ENCODE measurements at regions not wholly inside any gene's neighbourhood (a gene's known extent, or its start where the extent isn't known, plus 50 kb on each side); places are given as distances from the start of the nearest gene placed in this dataset.
"Not testable (repeated sequence)": the region's sequence is repeated elsewhere in the genome, so short reads cannot be mapped to it uniquely, and the experiment has no call there.

DNA sequence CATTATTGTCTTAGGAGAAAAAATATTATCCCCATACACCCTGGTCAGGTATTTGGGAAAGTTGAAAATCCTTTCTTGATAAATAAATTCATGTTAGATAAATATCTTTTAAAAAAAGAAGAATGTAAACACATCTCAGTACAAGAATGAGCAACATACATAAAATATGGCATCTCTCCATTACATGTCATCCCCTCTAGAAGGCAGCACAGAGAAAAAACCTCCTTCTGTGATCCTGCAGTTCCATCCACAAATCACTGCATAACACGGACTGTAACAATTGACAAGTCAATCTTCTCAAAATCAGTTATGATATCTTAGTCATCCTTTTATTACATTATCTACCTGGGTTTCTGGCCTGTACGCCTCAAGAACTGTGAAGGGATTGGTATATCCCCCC lies 683.9 kb upstream of the KLHL1 start:
- no peaks in the 10 kb centered on the region for H3K36me3 ChIP-seq (replicated peaks; ENCODE audit: control insufficient read depth, insufficient read depth, low read length)
- DNase-seq = no peak
- no peak overlapping the region for H3K4me3 ChIP-seq (ENCODE audit: insufficient read depth, low read depth, low read length)
- H3K27me3 ChIP-seq (ENCODE audit: control insufficient read depth, insufficient read depth, low read length) = no peaks in the 10 kb centered on the region

DNA sequence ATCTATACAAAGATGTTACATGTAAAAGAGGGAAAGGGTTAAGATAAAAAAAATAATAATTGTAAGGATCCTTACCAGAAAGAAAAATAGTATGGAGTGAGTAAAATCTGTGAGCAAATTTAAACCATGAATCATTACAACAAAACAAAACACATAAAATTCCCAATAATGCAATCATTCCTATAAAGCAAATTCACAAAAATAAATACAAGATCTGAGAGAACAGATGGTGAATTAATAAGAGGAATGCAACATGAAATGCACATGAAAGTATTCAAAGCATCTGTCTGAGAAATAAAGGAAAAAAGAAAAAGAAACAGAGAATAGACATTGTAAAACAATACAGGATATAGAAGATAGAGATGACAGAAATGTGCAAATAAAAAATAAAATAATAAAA lies 681.5 kb upstream of the KLHL1 start:
- Histone ChIP-seq H3K27me3 (ENCODE audit: control insufficient read depth, insufficient read depth, low read length) (no peaks in the 10 kb centered on the region), H3K36me3 (replicated peaks; ENCODE audit: control insufficient read depth, insufficient read depth, low read length) (no peaks in the 10 kb centered on the region), H3K4me3 (ENCODE audit: insufficient read depth, low read depth, low read length) (no peak overlapping the region)
- DNase-seq = no peak

DNA sequence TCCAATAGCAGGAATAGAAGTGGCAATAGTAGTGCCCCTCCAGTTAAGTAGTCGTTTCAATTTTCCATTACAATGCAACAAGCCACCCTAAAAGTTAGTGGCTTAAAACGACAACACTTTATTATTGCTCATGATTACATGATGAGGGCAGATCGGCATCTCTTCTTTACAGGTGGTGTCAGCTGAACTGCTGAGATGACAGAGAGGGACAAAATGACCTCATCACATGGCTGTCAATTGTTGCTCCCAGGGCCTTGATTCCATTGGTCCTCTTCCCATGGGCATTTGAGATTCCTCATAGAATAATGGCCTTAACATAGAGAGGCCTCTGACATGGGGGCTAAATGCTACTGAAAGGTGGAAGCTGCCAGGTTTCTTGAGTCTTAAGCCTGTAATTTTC lies 679.8 kb upstream of the KLHL1 start:
- no peak for DNase-seq
- Histone ChIP-seq H3K27me3 (ENCODE audit: control insufficient read depth, insufficient read depth, low read length) (no peaks in the 10 kb centered on the region), H3K4me3 (ENCODE audit: insufficient read depth, low read depth, low read length) (no peak overlapping the region), H3K36me3 (replicated peaks; ENCODE audit: control insufficient read depth, insufficient read depth, low read length) (no peaks in the 10 kb centered on the region)

GRCh38 chr13:70784207-70784989 lies 676.1 kb upstream of the KLHL1 start:
- DNase-seq = no peak
- H3K36me3 ChIP-seq (replicated peaks; ENCODE audit: control insufficient read depth, insufficient read depth, low read length) = no peaks in the 10 kb centered on the region
- H3K4me3 ChIP-seq (ENCODE audit: insufficient read depth, low read depth, low read length) = no peak overlapping the region
- no peaks in the 10 kb centered on the region for H3K27me3 ChIP-seq (ENCODE audit: control insufficient read depth, insufficient read depth, low read length)

GRCh38 chr13:70769817-70770216 lies 661.6 kb upstream of the KLHL1 start:
- H3K36me3 ChIP-seq (replicated peaks; ENCODE audit: control insufficient read depth, insufficient read depth, low read length) = no peaks in the 10 kb centered on the region

DNA sequence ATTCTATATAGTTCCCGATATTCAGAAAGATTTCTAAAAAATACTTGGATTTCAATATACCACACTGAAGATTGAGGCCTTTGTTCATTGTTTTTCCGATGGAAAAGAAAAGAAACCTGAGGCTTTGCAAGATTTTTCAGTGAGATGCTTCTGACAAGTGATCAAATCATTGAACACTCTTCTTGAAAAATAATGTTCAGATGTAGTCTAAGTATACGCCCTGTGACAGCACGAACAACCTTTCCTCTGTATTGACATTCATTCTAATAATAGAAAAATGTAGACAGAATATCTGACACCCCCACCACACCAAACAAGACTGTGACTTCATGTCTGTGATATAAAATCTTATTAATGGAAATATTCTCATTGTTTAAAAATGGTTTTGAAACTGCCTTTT lies 650.7 kb upstream of the KLHL1 start:
- no peak for DNase-seq
- Histone ChIP-seq H3K27me3 (ENCODE audit: control insufficient read depth, insufficient read depth, low read length) (no peaks in the 10 kb centered on the region), H3K36me3 (replicated peaks; ENCODE audit: control insufficient read depth, insufficient read depth, low read length) (no peaks in the 10 kb centered on the region), H3K4me3 (ENCODE audit: insufficient read depth, low read depth, low read length) (no peak overlapping the region)

More at GRCh38 chr13:70769817-70770216, 661.6 kb upstream of the KLHL1 start:
- H3K4me3 ChIP-seq (ENCODE audit: insufficient read depth, low read depth, low read length) = no peak overlapping the region
- no peaks in the 10 kb centered on the region for H3K27me3 ChIP-seq (ENCODE audit: control insufficient read depth, insufficient read depth, low read length)
- no peak for DNase-seq

GRCh38 chr13:70756088-70756487 lies 647.8 kb upstream of the KLHL1 start:
- no peak for DNase-seq
- Histone ChIP-seq H3K36me3 (replicated peaks; ENCODE audit: control insufficient read depth, insufficient read depth, low read length) (no peaks in the 10 kb centered on the region), H3K27me3 (ENCODE audit: control insufficient read depth, insufficient read depth, low read length) (no peaks in the 10 kb centered on the region), H3K4me3 (ENCODE audit: insufficient read depth, low read depth, low read length) (no peak overlapping the region)

DNA sequence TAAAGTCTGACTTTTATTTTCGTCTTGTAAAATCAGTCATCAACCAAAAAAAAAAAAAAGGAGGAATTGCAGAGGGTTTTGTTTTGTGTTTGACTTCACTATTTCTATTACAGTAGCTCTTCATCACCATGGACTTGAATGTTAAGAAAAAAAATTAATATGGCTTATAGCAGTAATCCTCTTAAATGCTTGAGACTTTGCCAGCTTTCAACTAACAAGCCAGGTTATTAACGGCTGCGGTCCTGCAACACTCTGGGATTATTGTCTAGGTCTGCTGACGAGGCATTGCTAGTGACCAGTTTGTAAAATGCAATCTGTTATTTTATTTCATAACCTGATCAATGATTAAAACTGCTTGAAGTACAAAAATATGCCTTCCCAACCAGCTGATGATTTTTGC lies 647.2 kb upstream of the KLHL1 start:
- Histone ChIP-seq H3K36me3 (replicated peaks; ENCODE audit: control insufficient read depth, insufficient read depth, low read length) (no peaks in the 10 kb centered on the region), H3K27me3 (ENCODE audit: control insufficient read depth, insufficient read depth, low read length) (no peaks in the 10 kb centered on the region), H3K4me3 (ENCODE audit: insufficient read depth, low read depth, low read length) (no peak overlapping the region)
- no peak for DNase-seq

GRCh38 chr13:70747262-70747661 lies 639.0 kb upstream of the KLHL1 start:
- H3K27me3 ChIP-seq (ENCODE audit: control insufficient read depth, insufficient read depth, low read length) = no peaks in the 10 kb centered on the region
- H3K36me3 ChIP-seq (replicated peaks; ENCODE audit: control insufficient read depth, insufficient read depth, low read length) = no peaks in the 10 kb centered on the region
- DNase-seq = no peak
- no peak overlapping the region for H3K4me3 ChIP-seq (ENCODE audit: insufficient read depth, low read depth, low read length)

- H3K27me3 ChIP-seq (ENCODE audit: control insufficient read depth, insufficient read depth, low read length); H3K36me3 ChIP-seq (replicated peaks; ENCODE audit: control insufficient read depth, insufficient read depth, low read length); H3K4me3 ChIP-seq (ENCODE audit: insufficient read depth, low read depth, low read length); DNase-seq: not testable (repeated sequence)
These were observed 638.2 kb upstream of the KLHL1 start for GRCh38 chr13:70746469-70746868.

DNA sequence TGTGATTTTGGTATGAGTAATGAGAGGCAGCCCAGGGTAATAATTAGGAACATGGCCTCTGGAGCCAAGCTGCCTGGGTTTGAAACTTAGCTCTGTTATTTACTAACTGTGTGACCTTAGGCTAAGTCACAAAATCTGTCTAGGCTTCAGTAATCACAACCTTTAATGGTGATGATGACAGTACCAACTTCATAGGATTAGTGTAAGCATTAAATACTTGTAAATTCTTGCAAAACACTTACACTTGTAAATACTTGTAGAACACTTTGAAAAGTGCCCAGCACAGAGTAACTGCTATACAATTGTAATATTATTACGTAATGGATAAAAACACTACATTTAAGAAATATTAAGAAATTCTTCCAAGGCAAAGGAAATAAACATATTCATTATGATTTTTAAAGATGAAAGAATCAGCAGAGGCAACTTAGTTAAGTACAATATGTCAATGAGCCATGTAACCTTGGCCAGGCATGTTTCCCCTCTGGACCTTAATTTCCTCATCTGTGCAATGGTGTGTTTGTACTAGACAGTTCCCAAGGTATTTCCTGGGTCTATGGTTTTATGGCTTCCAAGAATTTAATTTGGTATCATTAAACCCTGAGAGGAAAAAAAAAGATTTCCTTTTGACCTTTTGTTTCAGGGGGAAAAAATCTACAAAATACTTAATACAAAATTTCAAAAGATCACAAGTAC lies 628.5 kb upstream of the KLHL1 start:
- Histone ChIP-seq H3K36me3 (replicated peaks; ENCODE audit: control insufficient read depth, insufficient read depth, low read length) (no peaks in the 10 kb centered on the region), H3K4me3 (ENCODE audit: insufficient read depth, low read depth, low read length) (no peak overlapping the region), H3K27me3 (ENCODE audit: control insufficient read depth, insufficient read depth, low read length) (no peaks in the 10 kb centered on the region)
- no peak for DNase-seq

DNA sequence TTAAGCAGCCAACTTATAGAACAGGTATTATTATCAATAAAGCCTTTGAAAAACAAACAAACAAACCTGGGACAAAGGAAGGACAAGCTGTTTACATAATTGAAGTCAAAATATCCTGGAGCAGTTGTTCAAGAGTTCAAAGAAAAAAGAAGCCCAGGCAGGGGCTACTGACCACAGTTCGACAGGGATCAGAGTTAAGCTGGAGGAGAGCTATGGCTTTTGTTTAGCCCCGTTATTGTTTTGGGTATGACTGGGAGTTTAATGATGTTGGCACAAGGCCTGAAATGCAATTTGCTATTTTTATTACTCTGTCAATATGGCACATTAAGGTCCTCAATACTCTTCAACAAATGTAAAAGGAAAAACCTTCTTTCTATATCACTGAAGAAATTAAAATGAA lies 624.4 kb upstream of the KLHL1 start:
- H3K27me3 ChIP-seq (ENCODE audit: control insufficient read depth, insufficient read depth, low read length) = no peaks in the 10 kb centered on the region
- DNase-seq = no peak
- no peaks in the 10 kb centered on the region for H3K36me3 ChIP-seq (replicated peaks; ENCODE audit: control insufficient read depth, insufficient read depth, low read length)
- H3K4me3 ChIP-seq (ENCODE audit: insufficient read depth, low read depth, low read length) = no peak overlapping the region

DNA sequence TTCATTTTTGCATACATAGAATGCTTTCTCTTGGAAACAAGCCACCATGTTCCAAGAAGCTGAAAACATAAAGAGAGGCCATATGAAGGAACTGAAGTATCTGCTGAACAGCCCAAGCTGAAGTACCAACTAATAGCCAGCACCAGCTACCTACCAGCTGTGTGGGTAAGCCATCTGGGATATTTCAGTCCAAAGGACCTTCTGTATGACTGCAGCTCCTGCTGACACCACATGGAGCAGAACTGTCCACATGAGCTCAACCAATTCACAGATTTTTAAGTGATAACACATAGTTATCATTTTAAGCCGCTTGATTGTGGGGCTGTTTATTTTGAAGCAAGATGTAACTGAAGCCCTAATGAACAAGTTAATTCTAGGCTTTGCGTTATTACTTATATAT lies 621.1 kb upstream of the KLHL1 start:
- H3K4me3 ChIP-seq (ENCODE audit: insufficient read depth, low read depth, low read length) = no peak overlapping the region
- DNase-seq = no peak
- H3K36me3 ChIP-seq (replicated peaks; ENCODE audit: control insufficient read depth, insufficient read depth, low read length) = no peaks in the 10 kb centered on the region
- no peaks in the 10 kb centered on the region for H3K27me3 ChIP-seq (ENCODE audit: control insufficient read depth, insufficient read depth, low read length)

GRCh38 chr13:70723732-70724131 lies 615.5 kb upstream of the KLHL1 start:
- Histone ChIP-seq H3K4me3 (ENCODE audit: insufficient read depth, low read depth, low read length) (no peak overlapping the region), H3K27me3 (ENCODE audit: control insufficient read depth, insufficient read depth, low read length) (no peaks in the 10 kb centered on the region), H3K36me3 (replicated peaks; ENCODE audit: control insufficient read depth, insufficient read depth, low read length) (no peaks in the 10 kb centered on the region)
- no peak for DNase-seq

DNA sequence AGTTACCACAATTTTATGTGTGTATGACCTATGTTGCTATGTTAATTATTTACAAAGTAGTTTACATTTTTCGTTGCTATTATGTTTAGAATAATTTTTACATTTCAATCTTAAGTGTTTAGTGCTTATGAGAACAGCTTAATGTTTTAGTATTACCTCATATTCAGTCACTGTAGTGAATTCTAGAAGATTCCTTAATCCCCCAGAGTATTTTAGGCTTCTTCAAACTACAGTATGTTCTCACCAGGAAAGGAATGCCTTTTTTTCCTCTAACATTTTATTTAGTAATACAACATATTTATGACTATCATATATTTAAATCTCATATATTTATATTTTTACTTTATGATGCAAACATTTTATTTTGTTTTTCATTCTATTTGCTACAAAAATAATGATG lies 612.1 kb upstream of the KLHL1 start:
- Histone ChIP-seq H3K27me3 (ENCODE audit: control insufficient read depth, insufficient read depth, low read length) (no peaks in the 10 kb centered on the region), H3K4me3 (ENCODE audit: insufficient read depth, low read depth, low read length) (no peak overlapping the region), H3K36me3 (replicated peaks; ENCODE audit: control insufficient read depth, insufficient read depth, low read length) (no peaks in the 10 kb centered on the region)
- no peak for DNase-seq

Measured in H7 (cell line).